Esophagus (tissue), 2 donors: ENCODE measurements at regions not wholly inside any gene's neighbourhood (a gene's known extent, or its start where the extent isn't known, plus 50 kb on each side); places are given as distances from the start of the nearest gene placed in this dataset.

Experiments used
- H3K27ac ChIP-seq, 2 donors: one replicate each; pipeline ENCODE4 v1.5.1; 2013; ENCODE audit warnings: low read depth in 2 of 2, mild to moderate bottlenecking in 2 of 2, inconsistent platforms in 1 of 2, low read length in 1 of 2, moderate library complexity in 1 of 2
- H3K27me3 ChIP-seq, 2 donors: one replicate each; pipeline ENCODE4 v1.6.1; 2013; ENCODE audit warnings: low read length in 2 of 2, control low read depth in 1 of 2, mild to moderate bottlenecking in 1 of 2; ENCODE audit not compliant: insufficient read depth in 2 of 2, control insufficient read depth in 1 of 2
- H3K36me3 ChIP-seq, 2 donors: one replicate each; pipeline ENCODE4 v1.6.1; 2013; ENCODE audit warnings: low read length in 1 of 2; ENCODE audit not compliant: control insufficient read depth in 2 of 2, insufficient read depth in 2 of 2
- H3K4me1 ChIP-seq, 2 donors: one replicate each; pipeline ENCODE4 v1.6.1; 2013; ENCODE audit warnings: low read length in 1 of 2; ENCODE audit not compliant: control insufficient read depth in 2 of 2, insufficient read depth in 2 of 2
- H3K4me3 ChIP-seq, 2 donors: one replicate each; pipeline ENCODE4 v1.5.1; 2013; ENCODE audit warnings: low read length in 2 of 2, mild to moderate bottlenecking in 2 of 2, low read depth in 1 of 2, moderate library complexity in 1 of 2
- H3K9me3 ChIP-seq, 2 donors: one replicate each; pipeline ENCODE4 v1.6.1; 2013; ENCODE audit warnings: mild to moderate bottlenecking in 2 of 2, low read depth in 1 of 2, low read length in 1 of 2, moderate library complexity in 1 of 2; ENCODE audit not compliant: control insufficient read depth in 2 of 2, insufficient read depth in 1 of 2
- WGBS, 2 donors: extraction: QIAGEN DNeasy Blood & Tissue Kit; methylation state at CpG; one replicate each; pipeline ENCODE4 v1.1.7; 2013; 5-methylcytosine and 5-hydroxymethylcytosine counted together
- donor health status: healthy with polysubstance abuse.
- donor health status: Bipolar disorder and iron deficiency.

DNA sequence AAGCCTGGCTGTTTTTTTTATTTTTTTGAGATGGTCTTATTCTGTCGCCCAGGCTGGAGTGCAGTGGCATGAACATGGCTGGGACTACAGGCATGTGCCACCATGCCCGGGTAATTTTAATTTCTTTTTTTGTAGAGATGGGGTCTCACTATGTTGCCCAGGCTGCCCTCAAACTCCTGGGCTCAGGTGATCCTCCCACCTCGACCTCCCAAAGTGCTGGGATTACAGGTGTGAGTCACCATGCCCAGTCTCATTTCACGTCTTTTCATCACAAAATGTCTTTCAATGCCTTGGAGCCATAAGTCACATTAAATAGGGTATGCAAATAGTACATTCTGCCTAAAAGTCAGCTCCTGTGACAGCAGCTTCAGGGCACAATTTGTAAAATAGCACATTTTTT, 52.8 kb downstream of the SOX2 start:
- H3K36me3 ChIP-seq = no peaks in the 10 kb centered on the region
- H3K4me3 ChIP-seq = no peak overlapping the region
- no peaks in the 10 kb centered on the region for H3K9me3 ChIP-seq
- H3K4me1 ChIP-seq = no peaks in the 10 kb centered on the region
- no peak overlapping the region for H3K27ac ChIP-seq
- WGBS, 2 donors = 76 to 80% methylated on average over 4 of the region's 4 CpGs
- H3K27me3 ChIP-seq = no peaks in the 10 kb centered on the region

DNA sequence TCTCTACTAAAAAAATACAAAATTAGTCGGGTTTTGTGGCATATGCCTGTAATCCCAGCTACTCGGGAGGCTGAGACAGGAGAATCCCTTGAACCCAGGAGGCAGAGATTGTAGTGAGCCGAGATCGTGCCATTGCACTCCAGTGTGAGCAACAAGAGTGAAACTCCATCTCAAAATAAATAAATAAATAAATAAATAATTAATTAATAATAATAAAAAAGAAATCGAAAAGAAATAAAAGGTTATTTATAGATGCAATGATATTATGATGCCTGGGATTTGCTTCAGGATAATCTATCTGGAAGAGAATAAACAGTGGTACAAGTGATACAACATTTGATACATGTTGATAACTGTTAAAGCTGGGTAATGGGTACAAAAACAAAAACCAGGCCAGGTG, 58.6 kb downstream of the SOX2 start:
- 94% methylated on average over 5 of the region's 5 CpGs for WGBS, 2 donors
- no peaks in the 10 kb centered on the region for H3K27me3 ChIP-seq
- H3K36me3 ChIP-seq = no peaks in the 10 kb centered on the region
- H3K9me3 ChIP-seq = no peaks in the 10 kb centered on the region
- no peaks in the 10 kb centered on the region for H3K4me1 ChIP-seq
- no peak overlapping the region for H3K4me3 ChIP-seq
- H3K27ac ChIP-seq = no peak overlapping the region

DNA sequence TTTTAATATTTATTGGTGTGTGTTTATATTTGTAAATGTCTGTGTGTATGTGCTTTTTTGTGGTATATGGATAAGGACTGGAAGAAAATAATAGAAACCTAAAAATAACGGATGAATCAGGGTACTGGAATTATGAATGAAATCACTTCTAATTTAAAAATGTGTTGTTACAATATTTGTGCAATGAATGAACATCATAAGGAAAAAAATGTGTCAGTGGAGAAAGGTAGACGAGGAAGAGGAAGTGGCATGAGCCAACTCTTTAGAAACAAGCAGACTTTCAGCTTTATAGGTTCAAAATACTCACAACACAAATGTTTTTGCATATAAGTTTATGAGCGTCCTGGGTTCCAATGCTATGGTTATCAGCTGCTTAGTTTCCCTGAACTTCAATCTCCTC, 59.4 kb downstream of the SOX2 start:
- Histone ChIP-seq H3K36me3 (no peaks in the 10 kb centered on the region), H3K4me1 (no peaks in the 10 kb centered on the region), H3K4me3 (no peak overlapping the region), H3K9me3 (no peaks in the 10 kb centered on the region), H3K27ac (no peak overlapping the region), H3K27me3 (no peaks in the 10 kb centered on the region)
- WGBS, 2 donors = 60 to 67% methylated on average over 3 of the region's 3 CpGs

DNA sequence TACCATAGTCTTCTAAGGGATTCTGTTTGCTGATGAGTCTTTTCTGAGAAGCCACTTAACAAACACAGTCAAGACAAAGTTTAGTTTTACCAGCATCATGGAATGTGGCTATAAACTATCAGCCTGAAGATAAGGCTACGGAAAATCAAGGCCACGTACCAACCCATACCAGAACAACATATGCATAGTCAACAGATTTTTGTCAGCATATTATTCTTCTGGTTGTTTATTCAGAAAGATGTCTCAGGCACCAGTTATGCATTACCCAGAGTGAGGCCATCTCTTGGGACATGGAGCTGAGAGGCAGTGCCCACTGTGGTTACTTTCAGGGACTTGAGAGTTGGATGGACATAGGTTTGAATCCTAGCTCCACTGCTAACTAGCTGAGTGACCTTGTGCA, 60.4 kb downstream of the SOX2 start:
- H3K4me3 ChIP-seq = no peak overlapping the region
- no peaks in the 10 kb centered on the region for H3K36me3 ChIP-seq
- H3K27ac ChIP-seq = no peak overlapping the region
- H3K4me1 ChIP-seq = no peaks in the 10 kb centered on the region
- H3K9me3 ChIP-seq = no peaks in the 10 kb centered on the region
- WGBS, 2 donors = 70 to 84% methylated on average over 2 of the region's 2 CpGs
- H3K27me3 ChIP-seq = no peaks in the 10 kb centered on the region

DNA sequence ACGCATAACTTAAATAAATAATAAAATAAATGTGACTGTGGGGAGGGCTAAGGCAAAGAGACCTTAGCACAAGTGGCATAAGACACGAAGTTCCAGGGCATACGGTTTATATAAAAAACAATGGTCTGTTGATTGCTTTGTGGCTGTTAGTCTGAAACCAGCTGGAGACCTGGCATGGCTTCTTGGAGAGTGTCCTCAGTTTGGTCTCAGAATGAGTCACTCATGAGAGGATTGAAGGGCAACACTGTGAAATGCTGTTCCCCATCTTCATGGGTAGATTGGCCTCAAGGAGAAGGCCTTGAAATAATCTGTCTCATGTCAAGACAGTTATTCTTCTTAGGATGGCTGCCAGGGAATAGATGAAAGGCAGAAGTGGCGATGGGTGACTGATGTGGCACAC, 62.2 kb downstream of the SOX2 start:
- no peaks in the 10 kb centered on the region for H3K4me1 ChIP-seq
- no peaks in the 10 kb centered on the region for H3K27me3 ChIP-seq
- no peaks in the 10 kb centered on the region for H3K36me3 ChIP-seq
- WGBS, 2 donors = 65 to 78% methylated on average over 4 of the region's 4 CpGs
- H3K27ac ChIP-seq = no peak overlapping the region
- H3K4me3 ChIP-seq = no peak overlapping the region
- no peaks in the 10 kb centered on the region for H3K9me3 ChIP-seq

DNA sequence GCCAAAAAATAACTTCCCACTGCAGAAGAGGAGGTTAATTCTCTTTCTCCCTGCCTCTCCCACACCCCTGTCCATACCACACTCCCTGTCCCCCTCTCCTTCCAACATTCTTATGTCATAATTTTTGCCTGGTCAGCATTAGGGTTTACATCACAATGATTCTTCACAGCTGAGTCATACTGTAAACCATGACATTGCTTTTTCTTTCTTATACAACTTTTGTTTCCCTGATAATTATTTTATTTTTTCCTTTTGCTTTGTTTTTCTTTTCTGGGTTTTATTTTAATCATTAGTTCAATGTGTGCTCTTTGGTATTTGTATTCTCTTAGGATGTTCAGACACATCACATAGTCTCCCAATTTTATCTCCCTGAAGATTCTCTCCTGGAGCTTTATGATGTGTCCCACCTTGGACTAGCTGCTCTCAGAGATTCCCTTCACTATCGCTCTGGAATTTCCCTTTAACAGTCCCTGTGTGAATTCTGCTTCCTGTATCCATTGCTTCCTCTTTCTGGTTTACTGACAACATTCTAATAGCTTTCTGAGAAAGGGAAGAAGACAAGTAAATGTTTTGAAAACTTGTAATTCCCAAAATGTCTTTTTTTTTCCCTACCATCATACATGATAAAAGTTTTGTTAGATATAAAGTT, 70.7 kb downstream of the SOX2 start:
- H3K27ac ChIP-seq = no peak overlapping the region
- no peaks in the 10 kb centered on the region for H3K36me3 ChIP-seq
- no peaks in the 10 kb centered on the region for H3K27me3 ChIP-seq
- 27 to 35% methylated on average over 1 of the region's 1 CpG for WGBS, 2 donors
- no peak overlapping the region for H3K4me3 ChIP-seq
- H3K4me1 ChIP-seq = no peaks in the 10 kb centered on the region
- H3K9me3 ChIP-seq = no peaks in the 10 kb centered on the region

DNA sequence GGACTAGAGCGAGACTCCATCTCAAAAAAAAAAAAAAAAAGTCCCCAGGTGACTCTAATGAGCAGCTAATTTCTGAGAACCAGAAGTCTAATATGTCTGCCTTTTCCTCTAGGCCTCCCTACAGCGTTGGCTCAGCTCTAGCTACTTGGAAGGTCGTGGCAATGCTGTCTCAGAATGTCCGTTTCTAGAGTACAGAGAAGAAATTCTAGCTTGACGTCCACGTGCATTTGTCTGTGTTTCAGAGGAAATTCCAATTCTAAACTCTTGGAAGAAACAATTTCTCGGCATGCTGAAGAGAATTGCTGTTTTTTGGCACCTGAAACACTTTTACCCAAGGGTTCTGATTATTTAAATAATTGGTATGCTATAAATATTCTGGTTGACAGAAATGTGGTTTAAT, 78.8 kb downstream of the SOX2 start:
- H3K27ac ChIP-seq = no peak overlapping the region
- H3K4me3 ChIP-seq = no peak overlapping the region
- WGBS, 2 donors = 37 to 51% methylated on average over 7 of the region's 7 CpGs
- no peaks in the 10 kb centered on the region for H3K27me3 ChIP-seq
- H3K9me3 ChIP-seq = no peaks in the 10 kb centered on the region
- no peaks in the 10 kb centered on the region for H3K4me1 ChIP-seq
- no peaks in the 10 kb centered on the region for H3K36me3 ChIP-seq

DNA sequence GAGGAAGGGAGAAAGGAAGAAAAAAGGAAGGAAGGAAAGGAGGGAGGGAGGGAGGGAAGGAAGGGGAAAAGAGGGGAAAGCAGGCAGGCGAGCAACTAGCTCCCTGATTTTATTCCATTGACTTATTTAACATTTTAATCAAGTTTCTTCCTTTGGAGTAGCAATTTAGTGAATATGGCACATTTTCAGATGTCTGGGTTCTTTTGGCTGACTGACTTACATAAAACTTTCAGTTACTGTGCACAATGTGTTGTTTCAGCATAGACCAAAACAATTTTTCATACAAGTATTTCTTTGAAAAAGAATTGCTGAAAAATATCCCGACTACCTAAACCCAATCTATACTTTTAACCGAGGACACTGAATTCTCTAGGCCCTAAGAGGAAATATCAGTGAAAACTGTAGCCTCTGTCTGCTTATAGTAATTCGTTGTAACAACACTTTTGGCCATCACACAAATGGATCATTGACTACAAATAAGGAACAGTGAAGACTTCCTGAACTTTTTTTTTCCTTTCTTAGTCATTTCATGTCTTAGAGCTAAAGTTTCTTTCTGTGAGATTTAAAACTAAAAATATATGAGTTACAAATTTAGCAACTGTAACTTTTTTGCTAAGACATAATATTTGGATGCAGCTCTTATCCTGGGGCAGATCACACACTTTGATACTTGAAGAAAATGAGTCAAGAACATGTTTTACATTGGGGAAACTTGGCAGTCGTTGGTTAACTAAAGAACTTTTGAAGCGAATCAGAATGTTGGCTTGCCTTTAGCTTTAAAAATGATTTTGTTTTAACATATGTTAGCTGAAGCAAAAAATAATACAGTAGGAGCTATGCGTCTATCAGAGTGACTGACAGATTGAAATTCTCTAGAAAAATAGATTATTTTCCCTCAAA, 79.6 kb downstream of the SOX2 start:
- H3K9me3 ChIP-seq = no peaks in the 10 kb centered on the region
- no peak overlapping the region for H3K4me3 ChIP-seq
- H3K27ac ChIP-seq = no peak overlapping the region
- 34 to 50% methylated on average over 7 of the region's 7 CpGs for WGBS, 2 donors
- H3K4me1 ChIP-seq = no peaks in the 10 kb centered on the region
- H3K27me3 ChIP-seq = no peaks in the 10 kb centered on the region
- no peaks in the 10 kb centered on the region for H3K36me3 ChIP-seq

DNA sequence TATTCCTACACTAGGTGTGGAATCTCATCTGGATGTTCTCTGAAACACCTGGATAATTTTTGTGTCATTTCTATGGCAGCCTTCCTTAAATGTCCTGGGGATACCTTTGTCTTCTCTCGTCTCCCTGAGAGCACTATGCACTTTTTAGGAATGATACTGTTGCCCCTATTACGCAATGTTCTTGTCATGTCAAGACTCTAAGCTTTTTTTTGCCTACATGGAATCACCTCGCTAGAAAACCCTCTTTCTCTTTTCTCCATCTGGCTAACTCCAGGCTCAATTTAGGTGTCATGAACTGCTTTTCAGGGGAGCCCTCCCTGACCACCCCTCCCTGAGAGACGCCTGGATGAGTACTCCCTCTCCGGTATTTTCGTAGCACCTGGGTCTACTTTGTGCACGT, 81.3 kb downstream of the SOX2 start:
- no peak overlapping the region for H3K4me3 ChIP-seq
- no peaks in the 10 kb centered on the region for H3K36me3 ChIP-seq
- no peaks in the 10 kb centered on the region for H3K4me1 ChIP-seq
- WGBS, 2 donors = 69 to 77% methylated on average over 7 of the region's 7 CpGs
- no peaks in the 10 kb centered on the region for H3K9me3 ChIP-seq
- no peak overlapping the region for H3K27ac ChIP-seq
- no peaks in the 10 kb centered on the region for H3K27me3 ChIP-seq
